ENCODE measurements at regions not wholly inside any gene's neighbourhood (a gene's known extent, or its start where the extent isn't known, plus 50 kb on each side); places are given as distances from the start of the nearest gene placed in this dataset.

DNA sequence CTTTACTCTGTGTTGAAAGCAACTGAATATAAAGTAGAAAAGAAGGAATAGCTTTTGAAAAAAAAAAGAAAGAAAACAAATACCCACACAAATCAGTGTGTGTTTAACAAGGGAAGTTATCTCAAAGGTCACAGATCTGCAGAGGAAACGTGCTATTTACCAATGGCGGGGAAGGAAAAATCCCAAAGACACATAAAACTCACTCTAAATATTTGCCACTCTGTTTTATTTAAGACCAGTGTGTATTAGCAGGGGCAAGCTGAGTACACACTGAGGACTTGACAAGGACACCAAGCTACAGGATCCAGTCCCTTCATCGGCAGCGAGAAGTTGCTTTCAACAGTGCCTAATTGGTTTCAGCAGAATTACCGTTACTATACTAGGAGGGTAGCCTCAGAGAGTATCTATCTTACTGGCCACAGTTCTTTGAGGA lies 252.5 kb downstream of the DEPDC1B start:
- Histone ChIP-seq H2BK12ac (ENCODE audit: insufficient read length, low read depth, low read length) (no peak overlapping the region), H2BK120ac (ENCODE audit: low read depth, low read length, poor library complexity, severe bottlenecking) (no peak overlapping the region), H3K4me2 (ENCODE audit: insufficient read depth, insufficient read length, low read length) (no peak overlapping the region), H3K79me1 (ENCODE audit: insufficient read depth, low read depth, low read length, poor library complexity, severe bottlenecking) (no peaks in the 10 kb centered on the region), H4K5ac (ENCODE audit: insufficient read length, low read depth, low read length) (no peak overlapping the region), H2BK5ac (ENCODE audit: insufficient read length, low read length) (no peak overlapping the region), H3K4me1 (ENCODE audit: insufficient read depth, low read length) (no peaks in the 10 kb centered on the region), H3K14ac (ENCODE audit: insufficient read depth, low read length) (no peak overlapping the region), H4K8ac (replicated peaks; ENCODE audit: insufficient read length, low read depth, low read length) (no peak overlapping the region), H2AFZ (ENCODE audit: low read length) (no peak overlapping the region), H2AK5ac (ENCODE audit: insufficient read length, low read length) (no peak overlapping the region), H3K9ac (ENCODE audit: extremely low read depth, insufficient read length, low read length) (no peak overlapping the region), H3K27ac (ENCODE audit: insufficient read length, low read depth, low read length) (no peak overlapping the region), H3K18ac (ENCODE audit: insufficient read length, low read depth, low read length) (no peak overlapping the region), H3K23me2 (ENCODE audit: insufficient read length, low read depth, low read length, poor library complexity, severe bottlenecking) (no peaks in the 10 kb centered on the region), H3K9me3 (ENCODE audit: control insufficient read depth, low read depth, low read length) (no peaks in the 10 kb centered on the region), H4K20me1 (ENCODE audit: control insufficient read depth, insufficient read depth, insufficient read length) (no peaks in the 10 kb centered on the region), H2BK15ac (ENCODE audit: low read depth, low read length) (no peak overlapping the region), H3K23ac (ENCODE audit: insufficient read length, low read depth, low read length) (no peak overlapping the region), H2BK20ac (ENCODE audit: low read depth, low read length, poor library complexity, severe bottlenecking) (no peak overlapping the region), H3K79me2 (ENCODE audit: insufficient read depth, low read length) (no peaks in the 10 kb centered on the region), H3K56ac (ENCODE audit: insufficient read length, low read depth, low read length) (no peak overlapping the region), H3T11ph (ENCODE audit: low read length) (no peak overlapping the region), H4K91ac (ENCODE audit: insufficient read length, low read depth, low read length) (no peak overlapping the region), H3K4ac (ENCODE audit: low read depth, low read length) (no peak overlapping the region), H3K27me3 (ENCODE audit: insufficient read depth, low read length) (no peaks in the 10 kb centered on the region)
- Mint-ChIP-seq H3K4me1 (peaks cover 0 to 6% of the 10 kb centered on the region in 2 experiments; a peak in 1 of 4 replicates), H3K36me3 (ENCODE audit: insufficient read depth in 1 of 3, low read depth in 3 of 3) (no peaks in the 10 kb centered on the region), H3K27ac (no peak overlapping the region), H3K4me3 (no peak overlapping the region), H3K27me3 (ENCODE audit: low read depth) (no peaks in the 10 kb centered on the region), H3K9me3 (no peaks in the 10 kb centered on the region)
- no CpG with 5 or more reads among the region's 5 CpGs for WGBS (ENCODE audit: extremely low coverage, insufficient read length, low lambda C conversion rate)
- TF ChIP-seq, protein P1, sequence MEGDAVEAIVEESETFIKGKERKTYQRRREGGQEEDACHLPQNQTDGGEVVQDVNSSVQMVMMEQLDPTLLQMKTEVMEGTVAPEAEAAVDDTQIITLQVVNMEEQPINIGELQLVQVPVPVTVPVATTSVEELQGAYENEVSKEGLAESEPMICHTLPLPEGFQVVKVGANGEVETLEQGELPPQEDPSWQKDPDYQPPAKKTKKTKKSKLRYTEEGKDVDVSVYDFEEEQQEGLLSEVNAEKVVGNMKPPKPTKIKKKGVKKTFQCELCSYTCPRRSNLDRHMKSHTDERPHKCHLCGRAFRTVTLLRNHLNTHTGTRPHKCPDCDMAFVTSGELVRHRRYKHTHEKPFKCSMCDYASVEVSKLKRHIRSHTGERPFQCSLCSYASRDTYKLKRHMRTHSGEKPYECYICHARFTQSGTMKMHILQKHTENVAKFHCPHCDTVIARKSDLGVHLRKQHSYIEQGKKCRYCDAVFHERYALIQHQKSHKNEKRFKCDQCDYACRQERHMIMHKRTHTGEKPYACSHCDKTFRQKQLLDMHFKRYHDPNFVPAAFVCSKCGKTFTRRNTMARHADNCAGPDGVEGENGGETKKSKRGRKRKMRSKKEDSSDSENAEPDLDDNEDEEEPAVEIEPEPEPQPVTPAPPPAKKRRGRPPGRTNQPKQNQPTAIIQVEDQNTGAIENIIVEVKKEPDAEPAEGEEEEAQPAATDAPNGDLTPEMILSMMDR (conservative IDR thresholded peaks at IDR 0.05): no peak
- no peak for DNase-seq

All from H9 (cell line).